Liver (tissue), 7 donors: ENCODE measurements at regions not wholly inside any gene's neighbourhood (a gene's known extent, or its start where the extent isn't known, plus 50 kb on each side); places are given as distances from the start of the nearest gene placed in this dataset.

ENCODE experiments used
- DNase-seq: peaks from one replicate; pipeline ENCODE4 v3.0.0-alpha.2; 2017; ENCODE audit warnings: low spot score
- H3K27ac ChIP-seq, 2 donors: one replicate each; pipeline ENCODE4 v1.7.0; 2013; ENCODE audit warnings: inconsistent platforms in 2 of 2, low read length in 2 of 2, control low read depth in 1 of 2, low read depth in 1 of 2, mild to moderate bottlenecking in 1 of 2
- H3K27me3 ChIP-seq, 4 donors: one replicate each; pipeline versions ENCODE4 v1.6.1 to v1.7.0; 2013; ENCODE audit warnings: low read length in 3 of 4, inconsistent platforms in 1 of 4, mild to moderate bottlenecking in 1 of 4, moderate library complexity in 1 of 4; ENCODE audit not compliant: control insufficient read depth in 4 of 4, insufficient read depth in 4 of 4
- H3K36me3 ChIP-seq, 4 donors: one replicate each; pipeline versions ENCODE4 v1.6.1 to v1.7.0; 2013; ENCODE audit warnings: low read length in 3 of 4, mild to moderate bottlenecking in 3 of 4, low read depth in 1 of 4, moderate library complexity in 1 of 4; ENCODE audit not compliant: control insufficient read depth in 4 of 4, insufficient read depth in 3 of 4
- H3K4me1 ChIP-seq, 4 donors: one replicate each; pipeline versions ENCODE4 v1.6.1 to v1.7.0; 2013; ENCODE audit warnings: low read length in 3 of 4, mild to moderate bottlenecking in 3 of 4, moderate library complexity in 1 of 4; ENCODE audit not compliant: control insufficient read depth in 4 of 4, insufficient read depth in 4 of 4
- H3K4me3 ChIP-seq, 3 donors: one replicate each; pipeline versions ENCODE4 v1.6.1 to v1.7.0; 2013; ENCODE audit warnings: low read length in 3 of 3, control low read depth in 1 of 3, low read depth in 1 of 3, mild to moderate bottlenecking in 1 of 3
- H3K9ac ChIP-seq, 2 donors: one replicate each; pipeline ENCODE4 v1.7.0; 2013; ENCODE audit warnings: low read length in 2 of 2, mild to moderate bottlenecking in 2 of 2, moderate library complexity in 2 of 2, control low read depth in 1 of 2, low read depth in 1 of 2
- H3K9me3 ChIP-seq, 4 donors: one replicate each; pipeline versions ENCODE4 v1.6.1 to v1.7.0; 2013; ENCODE audit warnings: low read length in 3 of 4; ENCODE audit not compliant: control insufficient read depth in 4 of 4
- ATF3 ChIP-seq: IDR thresholded peaks from 2 replicates; pipeline ENCODE4 v1.6.1; 2016; ENCODE audit warnings: antibody characterized with exemption
- EGR1 ChIP-seq, 2 donors: IDR thresholded peaks; 2 replicates each; pipeline ENCODE4 v1.6.1; 2016 to 2018; ENCODE audit warnings: antibody characterized with exemption in 2 of 2, low read depth in 2 of 2
- FOXA1 ChIP-seq: IDR thresholded peaks from 2 replicates; pipeline ENCODE4 v1.6.1; 2016; ENCODE audit warnings: antibody characterized with exemption
- FOXA2 ChIP-seq: IDR thresholded peaks from 2 replicates; pipeline ENCODE4 v1.6.1; 2016; ENCODE audit warnings: antibody characterized with exemption
- GABPA ChIP-seq, 2 donors: IDR thresholded peaks in 1 of 2; conservative IDR thresholded peaks in 1 of 2; 2 replicates each; pipeline ENCODE4 v1.6.1; 2016; ENCODE audit warnings: antibody characterized with exemption in 2 of 2, mild to moderate bottlenecking in 1 of 2, moderate library complexity in 1 of 2
- HNF4A ChIP-seq, 2 donors: conservative IDR thresholded peaks; 2 replicates each; pipeline ENCODE4 v1.6.1; 2016; ENCODE audit warnings: antibody characterized with exemption in 2 of 2, mild to moderate bottlenecking in 2 of 2
- HNF4G ChIP-seq: IDR thresholded peaks from 2 replicates; pipeline ENCODE4 v1.6.1; 2016; ENCODE audit warnings: antibody characterized with exemption
- JUND ChIP-seq, 2 donors: IDR thresholded peaks; 2 replicates each; pipeline ENCODE4 v1.6.1; 2016; ENCODE audit warnings: antibody characterized with exemption in 2 of 2
- MAX ChIP-seq: IDR thresholded peaks from 2 replicates; pipeline ENCODE4 v1.6.1; 2016; ENCODE audit warnings: antibody characterized with exemption
- NR2F2 ChIP-seq: IDR thresholded peaks from 2 replicates; pipeline ENCODE4 v1.6.1; 2016; ENCODE audit warnings: antibody characterized with exemption
- RAD21 ChIP-seq, 2 donors: IDR thresholded peaks; 2 replicates each; pipeline ENCODE4 v1.6.1; 2016; ENCODE audit warnings: antibody characterized with exemption in 2 of 2, mild to moderate bottlenecking in 2 of 2
- REST ChIP-seq: IDR thresholded peaks from 2 replicates; pipeline ENCODE4 v1.6.1; 2016; ENCODE audit warnings: antibody characterized with exemption, mild to moderate bottlenecking
- RXRA ChIP-seq, 2 donors: IDR thresholded peaks; 2 replicates each; pipeline ENCODE4 v1.6.1; 2017 to 2018; ENCODE audit warnings: antibody characterized with exemption in 2 of 2, mild to moderate bottlenecking in 1 of 2
- SP1 ChIP-seq: IDR thresholded peaks from 2 replicates; pipeline ENCODE4 v1.6.1; 2018; ENCODE audit warnings: antibody characterized with exemption, mild to moderate bottlenecking
- TAF1 ChIP-seq: conservative IDR thresholded peaks from 2 replicates; pipeline ENCODE4 v1.6.1; 2016; ENCODE audit warnings: antibody characterized with exemption, mild to moderate bottlenecking
- YY1 ChIP-seq: IDR thresholded peaks from 2 replicates; pipeline ENCODE4 v1.6.1; 2016; ENCODE audit warnings: antibody characterized with exemption, mild to moderate bottlenecking
- ZBTB33 ChIP-seq: IDR thresholded peaks from 2 replicates; pipeline ENCODE4 v1.6.1; 2016; ENCODE audit warnings: antibody characterized with exemption
- WGBS: extraction: QIAGEN DNeasy Blood & Tissue Kit; methylation state at CpG from one replicate; pipeline ENCODE4 v1.1.7; 2013; 5-methylcytosine and 5-hydroxymethylcytosine counted together
- donor health status: healthy.
- donor health status: healthy.
- donor health status: healthy.
- donor health status: healthy.

- Histone ChIP-seq H3K27ac (no peak overlapping the region), H3K36me3 (no peaks in the 10 kb centered on the region), H3K9me3 (no peaks in the 10 kb centered on the region), H3K4me1 (no peaks in the 10 kb centered on the region), H3K4me3 (no peak overlapping the region), H3K27me3 (peaks cover 0 to 3% (median 0%) of the 10 kb centered on the region in 4 donors), H3K9ac (no peak overlapping the region)
- 73% methylated on average over 8 of the region's 8 CpGs for WGBS
- no peak for DNase-seq
- no peak for TF ChIP-seq TAF1
- TF ChIP-seq FOXA1, result no peak
- no peak for TF ChIP-seq SP1
- no peak for TF ChIP-seq GABPA (IDR thresholded peaks at IDR 0.05 in 1 of 2, conservative IDR thresholded peaks at IDR 0.05 in 1 of 2)
- TF ChIP-seq JUND (IDR thresholded peaks at IDR 0.05), result no peak
- no peak for TF ChIP-seq ZBTB33
- no peak for TF ChIP-seq MAX
- no peak for TF ChIP-seq HNF4A (conservative IDR thresholded peaks at IDR 0.05)
- no peak for TF ChIP-seq RAD21 (IDR thresholded peaks at IDR 0.05)
- TF ChIP-seq HNF4G, result no peak
- no peak for TF ChIP-seq EGR1 (IDR thresholded peaks at IDR 0.05; ENCODE audit: low read depth in 2 of 2)
- TF ChIP-seq FOXA2, result no peak
- no peak for TF ChIP-seq NR2F2
- TF ChIP-seq RXRA (IDR thresholded peaks at IDR 0.05), result no peak
- no peak for TF ChIP-seq ATF3
Observed at GRCh38 chr10:131442271-131442670, 130.8 kb upstream of the TCERG1L start.

GRCh38 chr10:131444286-131444685 is 132.8 kb upstream of the TCERG1L start:
- no peaks in the 10 kb centered on the region for H3K4me1 ChIP-seq
- no peak for TF ChIP-seq REST
- no peak for TF ChIP-seq SP1
- no peak for TF ChIP-seq ZBTB33
- no peak for TF ChIP-seq FOXA2
- no peak for TF ChIP-seq YY1
- no peak for TF ChIP-seq MAX
- no peak for TF ChIP-seq ATF3
- no peak for TF ChIP-seq RAD21 (IDR thresholded peaks at IDR 0.05)
- no peak for TF ChIP-seq JUND (IDR thresholded peaks at IDR 0.05)
- no peak for TF ChIP-seq HNF4G
- no peak for TF ChIP-seq NR2F2
- DNase-seq, result no peak

More at GRCh38 chr10:131444286-131444685, 132.8 kb upstream of the TCERG1L start:
- Histone ChIP-seq H3K9ac (no peak overlapping the region), H3K4me3 (no peak overlapping the region), H3K9me3 (no peaks in the 10 kb centered on the region), H3K27ac (no peak overlapping the region), H3K36me3 (no peaks in the 10 kb centered on the region), H3K27me3 (peaks cover 0 to 3% (median 0%) of the 10 kb centered on the region in 4 donors)
